Suprapubic skin (tissue), 4 donors: ENCODE measurements at regions not wholly inside any gene's neighbourhood (a gene's known extent, or its start where the extent isn't known, plus 50 kb on each side); places are given as distances from the start of the nearest gene placed in this dataset.

Experiments
- EP300 ChIP-seq: sonication (generic); formaldehyde crosslinking; IDR thresholded peaks from one replicate; pipeline ENCODE4 v1.6.1; 2017; ENCODE audit warnings: antibody characterized with exemption
- POLR2AphosphoS5 ChIP-seq, 3 donors: sonication (generic); formaldehyde crosslinking; IDR thresholded peaks; one replicate each; pipeline ENCODE4 v1.6.1; 2017; ENCODE audit warnings: antibody characterized with exemption in 3 of 3
- TF ChIP-seq, protein P1 (sequence below), 2 donors: fragments of 200-600 bp in 1 of 2; fragments of 450-650 bp in 1 of 2; sonication (generic) in 1 of 2; IDR thresholded peaks; one replicate each; pipeline ENCODE4 v1.5.1; 2016 to 2019; ENCODE audit warnings: antibody characterized with exemption in 2 of 2, mild to moderate bottlenecking in 1 of 2, moderate library complexity in 1 of 2

DNA sequence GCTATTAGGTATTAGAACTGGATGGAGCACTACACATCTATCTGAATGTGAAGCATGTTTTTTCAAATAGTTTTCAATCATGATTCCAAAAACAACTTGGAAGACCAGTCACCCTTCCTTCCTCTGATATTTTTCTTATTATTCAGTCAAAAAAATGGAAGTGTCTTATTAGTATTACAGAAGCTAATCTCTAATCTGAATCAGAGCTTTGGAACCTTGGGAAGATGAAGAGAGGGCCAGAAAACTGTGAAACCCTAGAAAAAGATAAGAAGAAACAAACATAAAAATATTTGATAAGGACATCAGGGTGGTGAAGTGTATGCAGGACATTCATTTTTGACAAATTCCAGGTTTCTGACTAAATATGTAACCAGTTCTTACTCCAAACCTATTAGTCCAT is 166.3 kb upstream of the PRSS16 start:
- TF ChIP-seq EP300 (no peak), POLR2AphosphoS5 (IDR thresholded peaks at IDR 0.05) (no peak)
- TF ChIP-seq, protein P1, sequence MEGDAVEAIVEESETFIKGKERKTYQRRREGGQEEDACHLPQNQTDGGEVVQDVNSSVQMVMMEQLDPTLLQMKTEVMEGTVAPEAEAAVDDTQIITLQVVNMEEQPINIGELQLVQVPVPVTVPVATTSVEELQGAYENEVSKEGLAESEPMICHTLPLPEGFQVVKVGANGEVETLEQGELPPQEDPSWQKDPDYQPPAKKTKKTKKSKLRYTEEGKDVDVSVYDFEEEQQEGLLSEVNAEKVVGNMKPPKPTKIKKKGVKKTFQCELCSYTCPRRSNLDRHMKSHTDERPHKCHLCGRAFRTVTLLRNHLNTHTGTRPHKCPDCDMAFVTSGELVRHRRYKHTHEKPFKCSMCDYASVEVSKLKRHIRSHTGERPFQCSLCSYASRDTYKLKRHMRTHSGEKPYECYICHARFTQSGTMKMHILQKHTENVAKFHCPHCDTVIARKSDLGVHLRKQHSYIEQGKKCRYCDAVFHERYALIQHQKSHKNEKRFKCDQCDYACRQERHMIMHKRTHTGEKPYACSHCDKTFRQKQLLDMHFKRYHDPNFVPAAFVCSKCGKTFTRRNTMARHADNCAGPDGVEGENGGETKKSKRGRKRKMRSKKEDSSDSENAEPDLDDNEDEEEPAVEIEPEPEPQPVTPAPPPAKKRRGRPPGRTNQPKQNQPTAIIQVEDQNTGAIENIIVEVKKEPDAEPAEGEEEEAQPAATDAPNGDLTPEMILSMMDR (IDR thresholded peaks at IDR 0.05) = no peak
